HepG2 (cell line): ENCODE measurements at regions not wholly inside any gene's neighbourhood (a gene's known extent, or its start where the extent isn't known, plus 50 kb on each side); places are given as distances from the start of the nearest gene placed in this dataset.

ENCODE experiments used
- CHCHD3 ChIP-seq: sonication (generic); formaldehyde crosslinking; IDR thresholded peaks from 2 replicates; pipeline ENCODE4 v1.8.0; 2022; ENCODE audit warnings: mild to moderate bottlenecking, missing genetic modification reagents, moderate library complexity
- FOXO4 ChIP-seq: sonication (generic); formaldehyde crosslinking; conservative IDR thresholded peaks from 2 replicates; pipeline ENCODE4 v1.8.1; 2023; ENCODE audit warnings: missing genetic modification reagents
- KDM5B ChIP-seq: sonication (generic); formaldehyde crosslinking; IDR thresholded peaks from 2 replicates; pipeline ENCODE4 v1.4.0; 2020; ENCODE audit warnings: missing genetic modification reagents, mild to moderate bottlenecking, borderline replicate concordance
- MATR3 ChIP-seq: sonication (generic); formaldehyde crosslinking; IDR thresholded peaks from 2 replicates; pipeline ENCODE4 v1.4.0; 2020; ENCODE audit warnings: missing genetic modification reagents
- NCOR1 ChIP-seq: fragments of 200-600 bp; sonication (generic); IDR thresholded peaks from 2 replicates; pipeline ENCODE4 v1.7.0; 2017; ENCODE audit warnings: antibody characterized with exemption, low read length, borderline replicate concordance
- NFATC3 ChIP-seq: sonication (generic); formaldehyde crosslinking; IDR thresholded peaks from 2 replicates; pipeline ENCODE4 v1.5.1; 2020; ENCODE audit warnings: mild to moderate bottlenecking, missing genetic modification reagents
- ZFP82 ChIP-seq: sonication (generic); formaldehyde crosslinking; IDR thresholded peaks from 2 replicates; pipeline ENCODE4 v1.5.1; 2020; ENCODE audit warnings: mild to moderate bottlenecking, missing genetic modification reagents, borderline replicate concordance
- ZNF225 ChIP-seq: sonication (generic); formaldehyde crosslinking; IDR thresholded peaks from 2 replicates; pipeline ENCODE4 v1.4.0; 2020; ENCODE audit warnings: mild to moderate bottlenecking, missing genetic modification reagents
- ZNF317 ChIP-seq: sonication (generic); formaldehyde crosslinking; IDR thresholded peaks from 2 replicates; pipeline ENCODE4 v1.5.0; 2020; ENCODE audit warnings: mild to moderate bottlenecking, missing genetic modification reagents
- ZNF713 ChIP-seq: sonication (generic); formaldehyde crosslinking; IDR thresholded peaks from 2 replicates; pipeline ENCODE4 v1.4.0; 2020; ENCODE audit warnings: mild to moderate bottlenecking, missing genetic modification reagents
- ZNF781 ChIP-seq: sonication (generic); formaldehyde crosslinking; IDR thresholded peaks from 2 replicates; pipeline ENCODE4 v1.5.1; 2020; ENCODE audit warnings: borderline replicate concordance, mild to moderate bottlenecking, missing genetic modification reagents; ENCODE audit errors: not compliant biosample characterization
- ZNF891 ChIP-seq: sonication (generic); formaldehyde crosslinking; IDR thresholded peaks from 2 replicates; pipeline ENCODE4 v1.5.0; 2020; ENCODE audit warnings: mild to moderate bottlenecking, missing genetic modification reagents
- ZSCAN31 ChIP-seq: sonication (generic); formaldehyde crosslinking; IDR thresholded peaks from 2 replicates; pipeline ENCODE4 v1.5.0; 2020; ENCODE audit warnings: low read depth, mild to moderate bottlenecking, missing genetic modification reagents
- TF ChIP-seq, protein P1 (sequence below): sonication (generic); formaldehyde crosslinking; IDR thresholded peaks from 2 replicates; pipeline ENCODE4 v1.5.0; 2020; ENCODE audit warnings: mild to moderate bottlenecking, missing genetic modification reagents, borderline replicate concordance
- TF ChIP-seq, protein P2 (sequence below): sonication (generic); formaldehyde crosslinking; IDR thresholded peaks from 2 replicates; pipeline ENCODE4 v1.8.1; 2022; ENCODE audit warnings: mild to moderate bottlenecking, missing genetic modification reagents
- TF ChIP-seq, protein P3 (sequence below): sonication (generic); formaldehyde crosslinking; IDR thresholded peaks from 2 replicates; pipeline ENCODE4 v1.4.0; 2020; ENCODE audit warnings: missing genetic modification reagents, borderline replicate concordance

- TF ChIP-seq CHCHD3 (no peak), ZNF225 (CRISPR knock-in tag) (no peak), NCOR1 (no peak), FOXO4 (0 out of 2 replicates have a peak, but pooled peaks have one; percentile 61), ZSCAN31 (CRISPR knock-in tag) (no peak), ZNF891 (CRISPR knock-in tag) (no peak), NFATC3 (CRISPR knock-in tag) (no peak), ZNF781 (CRISPR knock-in tag) (no peak), ZFP82 (CRISPR knock-in tag) (no peak), ZNF317 (CRISPR knock-in tag) (0 out of 2 replicates have a peak, but pooled peaks have one; percentile 8), MATR3 (CRISPR knock-in tag) (no peak), ZNF713 (CRISPR knock-in tag) (no peak), KDM5B (CRISPR knock-in tag) (no peak)
- TF ChIP-seq, protein P1, sequence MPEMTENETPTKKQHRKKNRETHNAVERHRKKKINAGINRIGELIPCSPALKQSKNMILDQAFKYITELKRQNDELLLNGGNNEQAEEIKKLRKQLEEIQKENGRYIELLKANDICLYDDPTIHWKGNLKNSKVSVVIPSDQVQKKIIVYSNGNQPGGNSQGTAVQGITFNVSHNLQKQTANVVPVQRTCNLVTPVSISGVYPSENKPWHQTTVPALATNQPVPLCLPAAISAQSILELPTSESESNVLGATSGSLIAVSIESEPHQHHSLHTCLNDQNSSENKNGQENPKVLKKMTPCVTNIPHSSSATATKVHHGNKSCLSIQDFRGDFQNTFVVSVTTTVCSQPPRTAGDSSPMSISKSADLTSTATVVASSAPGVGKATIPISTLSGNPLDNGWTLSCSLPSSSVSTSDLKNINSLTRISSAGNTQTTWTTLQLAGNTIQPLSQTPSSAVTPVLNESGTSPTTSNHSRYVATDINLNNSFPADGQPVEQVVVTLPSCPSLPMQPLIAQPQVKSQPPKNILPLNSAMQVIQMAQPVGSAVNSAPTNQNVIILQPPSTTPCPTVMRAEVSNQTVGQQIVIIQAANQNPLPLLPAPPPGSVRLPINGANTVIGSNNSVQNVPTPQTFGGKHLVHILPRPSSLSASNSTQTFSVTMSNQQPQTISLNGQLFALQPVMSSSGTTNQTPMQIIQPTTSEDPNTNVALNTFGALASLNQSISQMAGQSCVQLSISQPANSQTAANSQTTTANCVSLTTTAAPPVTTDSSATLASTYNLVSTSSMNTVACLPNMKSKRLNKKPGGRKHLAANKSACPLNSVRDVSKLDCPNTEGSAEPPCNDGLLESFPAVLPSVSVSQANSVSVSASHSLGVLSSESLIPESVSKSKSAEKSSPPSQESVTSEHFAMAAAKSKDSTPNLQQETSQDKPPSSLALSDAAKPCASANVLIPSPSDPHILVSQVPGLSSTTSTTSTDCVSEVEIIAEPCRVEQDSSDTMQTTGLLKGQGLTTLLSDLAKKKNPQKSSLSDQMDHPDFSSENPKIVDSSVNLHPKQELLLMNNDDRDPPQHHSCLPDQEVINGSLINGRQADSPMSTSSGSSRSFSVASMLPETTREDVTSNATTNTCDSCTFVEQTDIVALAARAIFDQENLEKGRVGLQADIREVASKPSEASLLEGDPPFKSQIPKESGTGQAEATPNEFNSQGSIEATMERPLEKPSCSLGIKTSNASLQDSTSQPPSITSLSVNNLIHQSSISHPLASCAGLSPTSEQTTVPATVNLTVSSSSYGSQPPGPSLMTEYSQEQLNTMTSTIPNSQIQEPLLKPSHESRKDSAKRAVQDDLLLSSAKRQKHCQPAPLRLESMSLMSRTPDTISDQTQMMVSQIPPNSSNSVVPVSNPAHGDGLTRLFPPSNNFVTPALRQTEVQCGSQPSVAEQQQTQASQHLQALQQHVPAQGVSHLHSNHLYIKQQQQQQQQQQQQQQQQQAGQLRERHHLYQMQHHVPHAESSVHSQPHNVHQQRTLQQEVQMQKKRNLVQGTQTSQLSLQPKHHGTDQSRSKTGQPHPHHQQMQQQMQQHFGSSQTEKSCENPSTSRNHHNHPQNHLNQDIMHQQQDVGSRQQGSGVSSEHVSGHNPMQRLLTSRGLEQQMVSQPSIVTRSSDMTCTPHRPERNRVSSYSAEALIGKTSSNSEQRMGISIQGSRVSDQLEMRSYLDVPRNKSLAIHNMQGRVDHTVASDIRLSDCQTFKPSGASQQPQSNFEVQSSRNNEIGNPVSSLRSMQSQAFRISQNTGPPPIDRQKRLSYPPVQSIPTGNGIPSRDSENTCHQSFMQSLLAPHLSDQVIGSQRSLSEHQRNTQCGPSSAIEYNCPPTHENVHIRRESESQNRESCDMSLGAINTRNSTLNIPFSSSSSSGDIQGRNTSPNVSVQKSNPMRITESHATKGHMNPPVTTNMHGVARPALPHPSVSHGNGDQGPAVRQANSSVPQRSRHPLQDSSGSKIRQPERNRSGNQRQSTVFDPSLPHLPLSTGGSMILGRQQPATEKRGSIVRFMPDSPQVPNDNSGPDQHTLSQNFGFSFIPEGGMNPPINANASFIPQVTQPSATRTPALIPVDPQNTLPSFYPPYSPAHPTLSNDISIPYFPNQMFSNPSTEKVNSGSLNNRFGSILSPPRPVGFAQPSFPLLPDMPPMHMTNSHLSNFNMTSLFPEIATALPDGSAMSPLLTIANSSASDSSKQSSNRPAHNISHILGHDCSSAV (CRISPR knock-in tag), result no peak
- TF ChIP-seq, protein P2, sequence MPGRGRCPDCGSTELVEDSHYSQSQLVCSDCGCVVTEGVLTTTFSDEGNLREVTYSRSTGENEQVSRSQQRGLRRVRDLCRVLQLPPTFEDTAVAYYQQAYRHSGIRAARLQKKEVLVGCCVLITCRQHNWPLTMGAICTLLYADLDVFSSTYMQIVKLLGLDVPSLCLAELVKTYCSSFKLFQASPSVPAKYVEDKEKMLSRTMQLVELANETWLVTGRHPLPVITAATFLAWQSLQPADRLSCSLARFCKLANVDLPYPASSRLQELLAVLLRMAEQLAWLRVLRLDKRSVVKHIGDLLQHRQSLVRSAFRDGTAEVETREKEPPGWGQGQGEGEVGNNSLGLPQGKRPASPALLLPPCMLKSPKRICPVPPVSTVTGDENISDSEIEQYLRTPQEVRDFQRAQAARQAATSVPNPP, result 0 out of 2 replicates have a peak, but pooled peaks have one; percentile 14
- TF ChIP-seq, protein P3, sequence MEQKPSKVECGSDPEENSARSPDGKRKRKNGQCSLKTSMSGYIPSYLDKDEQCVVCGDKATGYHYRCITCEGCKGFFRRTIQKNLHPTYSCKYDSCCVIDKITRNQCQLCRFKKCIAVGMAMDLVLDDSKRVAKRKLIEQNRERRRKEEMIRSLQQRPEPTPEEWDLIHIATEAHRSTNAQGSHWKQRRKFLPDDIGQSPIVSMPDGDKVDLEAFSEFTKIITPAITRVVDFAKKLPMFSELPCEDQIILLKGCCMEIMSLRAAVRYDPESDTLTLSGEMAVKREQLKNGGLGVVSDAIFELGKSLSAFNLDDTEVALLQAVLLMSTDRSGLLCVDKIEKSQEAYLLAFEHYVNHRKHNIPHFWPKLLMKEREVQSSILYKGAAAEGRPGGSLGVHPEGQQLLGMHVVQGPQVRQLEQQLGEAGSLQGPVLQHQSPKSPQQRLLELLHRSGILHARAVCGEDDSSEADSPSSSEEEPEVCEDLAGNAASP (CRISPR knock-in tag), result no peak
Measured at GRCh38 chr14:49988080-49988990, 95.5 kb downstream of the ARF6 start (continued).
